Coronary artery (tissue), 2 donors: ENCODE measurements at regions not wholly inside any gene's neighbourhood (a gene's known extent, or its start where the extent isn't known, plus 50 kb on each side); places are given as distances from the start of the nearest gene placed in this dataset.

Source experiments
- DNase-seq: peaks from one replicate; pipeline ENCODE4 v3.0.0-alpha.2; 2017; ENCODE audit warnings: low spot score
- H3K27ac ChIP-seq, 2 donors: fragments of 200-600 bp; sonication (generic); one replicate each; pipeline ENCODE4 v1.5.1; 2016 to 2019
- H3K4me3 ChIP-seq: fragments of 200-600 bp; sonication (generic); 2 replicates; pipeline ENCODE4 v1.5.1; 2016; ENCODE audit warnings: mild to moderate bottlenecking, moderate library complexity
- CTCF ChIP-seq: fragments of 200-600 bp; sonication (generic); IDR thresholded peaks from one replicate; pipeline ENCODE4 v1.5.1; 2019; ENCODE audit warnings: antibody characterized with exemption

GRCh38 chr4:11050766-11051165 lies 366.2 kb upstream of the CLNK start:
- no peak for DNase-seq
- Histone ChIP-seq H3K4me3 (no peak overlapping the region), H3K27ac (no peak overlapping the region)
- no peak for TF ChIP-seq CTCF

GRCh38 chr4:11049001-11049400 lies 364.4 kb upstream of the CLNK start:
- no peak for TF ChIP-seq CTCF
- DNase-seq, result no peak
- no peak overlapping the region for H3K27ac ChIP-seq
- H3K4me3 ChIP-seq, result no peak overlapping the region

GRCh38 chr4:11042760-11043159 lies 358.2 kb upstream of the CLNK start:
- TF ChIP-seq CTCF, result no peak
- DNase-seq, result no peak
- Histone ChIP-seq H3K27ac (no peak overlapping the region), H3K4me3 (no peak overlapping the region)

- DNase-seq, result no peak
- TF ChIP-seq CTCF, result no peak
These were observed 355.1 kb upstream of the CLNK start for GRCh38 chr4:11039634-11040131.

GRCh38 chr4:11038926-11039325 lies 354.4 kb upstream of the CLNK start:
- TF ChIP-seq CTCF, result no peak
- DNase-seq, result no peak
- H3K27ac ChIP-seq, result no peak overlapping the region
- H3K4me3 ChIP-seq, result no peak overlapping the region

More at GRCh38 chr4:11039634-11040131, 355.1 kb upstream of the CLNK start:
- H3K27ac ChIP-seq, result no peak overlapping the region
- no peak overlapping the region for H3K4me3 ChIP-seq

- H3K27ac ChIP-seq, result no peak overlapping the region
- no peak for DNase-seq
- no peak for TF ChIP-seq CTCF
- no peak overlapping the region for H3K4me3 ChIP-seq
These were observed 353.1 kb upstream of the CLNK start for GRCh38 chr4:11037637-11038036.

GRCh38 chr4:11028334-11028733 lies 343.8 kb upstream of the CLNK start:
- H3K27ac ChIP-seq, result no peak overlapping the region
- no peak for TF ChIP-seq CTCF
- no peak overlapping the region for H3K4me3 ChIP-seq
- no peak for DNase-seq
